OCI-M1 (cell line): ENCODE measurements at regions not wholly inside any gene's neighbourhood (a gene's known extent, or its start where the extent isn't known, plus 50 kb on each side); places are given as distances from the start of the nearest gene placed in this dataset.
"Not testable (repeated sequence)": the region's sequence is repeated elsewhere in the genome, so short reads cannot be mapped to it uniquely, and the experiment has no call there.

Source experiments
- DNase-seq: peaks from one replicate; lab custom pipeline; 2025; lab: John Stamatoyannopoulos, UW

DNA sequence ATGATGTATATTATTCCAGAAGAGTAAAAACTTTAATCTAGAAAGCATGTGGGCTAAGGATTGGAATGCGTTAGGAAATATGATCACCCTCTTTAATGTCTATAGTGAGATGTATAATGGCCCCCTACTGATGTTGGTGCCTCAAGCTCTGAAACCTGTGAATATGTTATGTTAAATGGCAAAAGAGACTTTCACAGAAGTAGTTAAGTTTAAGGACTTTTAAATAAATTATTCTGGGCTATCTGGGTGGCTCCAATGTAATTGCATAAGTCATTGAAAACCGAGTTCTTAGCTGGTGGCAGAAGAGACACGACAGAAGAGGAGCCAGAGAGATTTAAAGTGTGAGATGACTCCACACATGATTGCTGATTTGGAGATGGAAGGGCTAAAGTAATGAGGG is 1048.4 kb downstream of the PRIM2 start:
- DNase-seq: not testable (repeated sequence)

DNA sequence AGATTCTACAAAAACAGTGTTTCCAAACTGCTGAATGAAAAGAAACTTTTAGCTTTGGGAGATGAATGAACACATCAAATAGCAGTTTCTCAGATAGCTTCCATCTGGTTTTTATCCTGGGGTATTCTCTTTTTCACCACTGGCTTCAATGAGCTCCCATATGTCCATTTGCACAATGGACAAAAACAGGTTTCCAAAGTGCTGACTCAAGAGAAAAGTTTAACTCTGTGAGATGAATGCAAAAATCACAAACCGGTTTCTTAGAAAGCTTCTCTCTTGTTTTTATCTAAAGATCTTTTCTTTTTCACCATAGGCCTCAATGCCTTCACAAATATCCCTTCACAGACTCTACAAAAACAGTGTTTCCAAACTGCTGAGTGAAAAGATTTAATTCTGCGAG is 1089.2 kb downstream of the PRIM2 start:
- not testable (repeated sequence) for DNase-seq

DNA sequence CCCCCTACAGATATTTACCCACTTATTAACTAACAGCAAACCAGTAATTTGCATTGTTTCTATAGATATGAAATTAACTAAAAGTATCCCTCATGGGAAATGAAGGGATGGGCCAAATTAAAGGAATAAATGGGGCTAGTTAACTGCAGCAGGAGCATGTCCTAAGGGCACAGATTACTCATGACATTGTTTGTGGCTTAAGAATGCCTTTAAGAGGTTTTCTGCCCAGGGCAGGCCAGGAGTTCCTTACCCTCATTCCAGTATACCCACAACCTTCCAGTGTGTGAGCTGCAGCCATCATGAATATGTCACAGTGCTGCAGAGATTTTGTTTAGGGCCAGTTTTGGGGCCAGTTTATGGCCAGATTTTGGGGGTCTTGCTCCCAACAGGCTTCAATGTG is 1101.9 kb downstream of the PRIM2 start:
- DNase-seq: no peak
